ENCODE measurements at regions not wholly inside any gene's neighbourhood (a gene's known extent, or its start where the extent isn't known, plus 50 kb on each side); places are given as distances from the start of the nearest gene placed in this dataset.

- no peak for DNase-seq (ENCODE audit: low read depth)
- no peak overlapping the region for H3K4me3 ChIP-seq (ENCODE audit: control insufficient read depth, low read depth, low read length)
- no peak for TF ChIP-seq CTCF (IDR thresholded peaks at IDR 0.05; ENCODE audit: control insufficient read depth, insufficient read depth, low read depth, low read length, missing control alignments)
Observed at GRCh38 chr2:107182981-107183380, 297.0 kb upstream of the ST6GAL2 start.

- H3K4me3 ChIP-seq (ENCODE audit: control insufficient read depth, low read depth, low read length) = no peak overlapping the region
- no peak for DNase-seq (ENCODE audit: low read depth)
- no peak for TF ChIP-seq CTCF (IDR thresholded peaks at IDR 0.05; ENCODE audit: control insufficient read depth, insufficient read depth, low read depth, low read length, missing control alignments)
Observed at GRCh38 chr2:107187870-107188269, 301.9 kb upstream of the ST6GAL2 start.

GRCh38 chr2:107195631-107196030 is 309.7 kb upstream of the ST6GAL2 start:
- no peak for DNase-seq (ENCODE audit: low read depth)
- H3K4me3 ChIP-seq (ENCODE audit: control insufficient read depth, low read depth, low read length) = no peak overlapping the region
- no peak for TF ChIP-seq CTCF (IDR thresholded peaks at IDR 0.05; ENCODE audit: control insufficient read depth, insufficient read depth, low read depth, low read length, missing control alignments)

- DNase-seq (ENCODE audit: low read depth) = no peak
- H3K4me3 ChIP-seq (ENCODE audit: control insufficient read depth, low read depth, low read length) = no peak overlapping the region
- TF ChIP-seq CTCF (IDR thresholded peaks at IDR 0.05; ENCODE audit: control insufficient read depth, insufficient read depth, low read depth, low read length, missing control alignments) = no peak
Observed at GRCh38 chr2:107197594-107198294, 311.8 kb upstream of the ST6GAL2 start.

- no peak overlapping the region for H3K4me3 ChIP-seq (ENCODE audit: control insufficient read depth, low read depth, low read length)
- no peak for DNase-seq (ENCODE audit: low read depth)
- no peak for TF ChIP-seq CTCF (IDR thresholded peaks at IDR 0.05; ENCODE audit: control insufficient read depth, insufficient read depth, low read depth, low read length, missing control alignments)
Observed at GRCh38 chr2:107202962-107203591, 317.1 kb upstream of the ST6GAL2 start.

- no peak for TF ChIP-seq CTCF (IDR thresholded peaks at IDR 0.05; ENCODE audit: control insufficient read depth, insufficient read depth, low read depth, low read length, missing control alignments)
- no peak for DNase-seq (ENCODE audit: low read depth)
- no peak overlapping the region for H3K4me3 ChIP-seq (ENCODE audit: control insufficient read depth, low read depth, low read length)
Observed at GRCh38 chr2:107215401-107216350, 329.7 kb upstream of the ST6GAL2 start.

Data from AG09309 (cell line).